GM10266 (cell line): ENCODE measurements at regions not wholly inside any gene's neighbourhood (a gene's known extent, or its start where the extent isn't known, plus 50 kb on each side); places are given as distances from the start of the nearest gene placed in this dataset.
"Not testable (repeated sequence)": the region's sequence is repeated elsewhere in the genome, so short reads cannot be mapped to it uniquely, and the experiment has no call there.

ENCODE experiments used
- DNase-seq: peaks from one replicate; pipeline ENCODE4 v3.0.0; 2012; ENCODE audit errors: extremely low spot score
- TF ChIP-seq, protein P1 (sequence below): IDR thresholded peaks from 2 replicates; pipeline ENCODE4 v1.5.1; 2012; ENCODE audit warnings: mild to moderate bottlenecking, low read depth; ENCODE audit not compliant: control insufficient read depth, insufficient read depth; ENCODE audit errors: missing control alignments

DNA sequence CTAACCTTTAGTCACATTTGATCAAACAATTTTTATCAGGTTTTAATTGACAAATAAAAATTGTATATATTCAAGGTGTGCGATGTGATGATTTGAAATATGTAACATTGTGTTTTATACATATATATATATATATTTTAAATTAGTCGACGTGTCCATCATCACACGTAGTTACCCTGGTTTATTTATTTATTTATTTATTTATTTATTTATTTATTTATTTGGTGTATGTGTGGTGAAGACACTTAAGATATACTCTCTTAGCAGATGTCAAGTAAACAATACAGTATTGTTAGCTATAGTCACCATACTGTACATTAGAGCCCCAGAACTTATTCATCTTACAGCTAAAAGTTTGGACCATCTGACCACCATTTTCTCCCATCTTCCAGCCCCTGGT lies 224.9 kb upstream of the HHIP start:
- DNase-seq, result no peak
- TF ChIP-seq, protein P1, sequence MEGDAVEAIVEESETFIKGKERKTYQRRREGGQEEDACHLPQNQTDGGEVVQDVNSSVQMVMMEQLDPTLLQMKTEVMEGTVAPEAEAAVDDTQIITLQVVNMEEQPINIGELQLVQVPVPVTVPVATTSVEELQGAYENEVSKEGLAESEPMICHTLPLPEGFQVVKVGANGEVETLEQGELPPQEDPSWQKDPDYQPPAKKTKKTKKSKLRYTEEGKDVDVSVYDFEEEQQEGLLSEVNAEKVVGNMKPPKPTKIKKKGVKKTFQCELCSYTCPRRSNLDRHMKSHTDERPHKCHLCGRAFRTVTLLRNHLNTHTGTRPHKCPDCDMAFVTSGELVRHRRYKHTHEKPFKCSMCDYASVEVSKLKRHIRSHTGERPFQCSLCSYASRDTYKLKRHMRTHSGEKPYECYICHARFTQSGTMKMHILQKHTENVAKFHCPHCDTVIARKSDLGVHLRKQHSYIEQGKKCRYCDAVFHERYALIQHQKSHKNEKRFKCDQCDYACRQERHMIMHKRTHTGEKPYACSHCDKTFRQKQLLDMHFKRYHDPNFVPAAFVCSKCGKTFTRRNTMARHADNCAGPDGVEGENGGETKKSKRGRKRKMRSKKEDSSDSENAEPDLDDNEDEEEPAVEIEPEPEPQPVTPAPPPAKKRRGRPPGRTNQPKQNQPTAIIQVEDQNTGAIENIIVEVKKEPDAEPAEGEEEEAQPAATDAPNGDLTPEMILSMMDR, result no peak

DNA sequence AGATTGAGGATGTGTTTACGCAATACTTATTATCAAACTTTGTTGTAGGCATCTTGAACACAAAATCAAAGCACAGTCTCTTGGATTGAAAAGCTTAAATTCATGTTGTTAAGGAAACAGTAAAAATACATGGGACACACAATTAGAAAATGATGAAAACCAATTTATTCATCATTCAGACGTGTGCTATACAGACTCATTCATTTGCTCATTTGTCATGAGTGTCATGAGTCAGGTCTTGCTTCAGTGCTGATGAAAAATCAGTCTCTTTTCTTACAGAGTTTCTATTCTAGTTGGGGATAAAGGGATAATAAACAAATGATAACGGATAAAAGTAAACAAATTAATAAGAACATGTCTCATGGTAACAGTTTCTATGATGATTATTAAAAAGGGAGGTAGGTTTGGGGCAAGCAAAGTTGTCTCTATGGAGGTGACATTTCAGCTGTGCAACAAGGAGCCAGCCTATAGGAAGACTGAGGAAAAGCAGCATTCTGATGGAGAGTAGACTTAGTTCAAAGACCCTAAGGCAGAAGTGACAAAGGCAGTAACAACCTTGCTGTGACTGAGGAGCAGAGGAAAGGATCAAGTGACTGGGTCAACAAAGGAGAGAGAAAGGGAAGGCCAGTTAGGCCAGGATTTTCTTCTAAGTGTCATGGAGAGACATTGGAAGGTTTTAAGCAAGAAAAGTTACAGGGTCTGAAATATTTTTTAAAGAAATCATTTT lies 224.0 kb upstream of the HHIP start:
- TF ChIP-seq, protein P1, result no peak
- DNase-seq, result no peak

DNA sequence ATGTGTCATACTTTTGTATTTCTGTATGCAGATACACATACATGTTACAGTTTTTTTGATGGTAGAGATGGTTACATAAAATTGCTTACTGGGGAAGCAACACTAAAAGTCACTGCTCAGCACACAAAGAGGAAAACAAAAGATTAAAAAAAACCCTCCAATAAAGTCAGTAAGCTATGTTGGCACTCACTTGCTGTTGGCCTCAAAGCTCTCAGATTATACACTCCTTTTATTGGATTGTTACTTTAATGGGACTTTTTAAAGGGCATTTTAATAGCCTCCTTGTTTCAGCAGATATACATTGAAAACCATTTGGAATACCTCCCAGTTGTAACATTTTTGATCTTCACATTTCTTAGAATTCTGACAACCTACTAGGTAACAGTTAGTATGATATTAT lies 222.0 kb upstream of the HHIP start:
- TF ChIP-seq, protein P1, result no peak

DNA sequence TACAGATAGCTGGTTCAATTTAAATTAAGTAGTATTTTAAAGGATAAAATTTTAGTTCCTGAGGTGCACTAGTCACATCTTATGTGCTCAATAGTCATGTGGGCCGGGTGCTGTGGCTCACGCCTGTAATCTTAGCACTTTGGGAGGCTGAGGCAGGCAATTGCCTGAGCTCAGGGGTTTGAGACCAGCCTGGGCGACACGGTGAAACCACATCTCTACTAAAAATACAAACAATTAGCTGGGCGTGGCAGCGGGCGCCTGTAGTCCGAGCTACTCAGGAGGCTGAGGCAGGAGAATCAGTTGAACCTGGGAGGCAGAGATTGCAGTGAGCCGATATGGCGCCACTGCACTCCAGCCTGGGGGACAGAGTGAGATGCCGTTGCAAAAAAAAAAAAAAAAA lies 219.9 kb upstream of the HHIP start:
- not testable (repeated sequence) for DNase-seq

More for the DNA sequence above, 222.0 kb upstream of the HHIP start:
- DNase-seq, result no peak

DNA sequence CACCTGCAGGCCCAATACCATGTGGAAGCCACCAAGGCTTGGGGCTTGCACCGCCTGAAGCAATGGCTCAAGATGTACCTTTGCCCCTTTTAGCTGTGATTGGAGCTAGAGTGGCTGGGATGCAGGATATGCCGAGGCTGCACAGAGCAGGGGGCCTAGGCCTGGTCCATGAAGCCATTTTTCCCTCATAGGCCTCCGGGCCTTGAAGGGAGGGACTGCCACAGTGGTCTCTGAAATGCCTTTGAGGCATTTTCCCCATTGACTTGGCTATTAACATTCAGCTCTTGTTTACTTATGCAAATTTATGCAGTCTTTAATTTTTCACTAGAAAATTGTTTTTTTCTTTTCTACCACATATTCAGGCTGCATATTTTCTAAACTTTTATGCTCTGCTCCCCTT lies 203.2 kb upstream of the HHIP start:
- TF ChIP-seq, protein P1, result no peak
- DNase-seq, result no peak

DNA sequence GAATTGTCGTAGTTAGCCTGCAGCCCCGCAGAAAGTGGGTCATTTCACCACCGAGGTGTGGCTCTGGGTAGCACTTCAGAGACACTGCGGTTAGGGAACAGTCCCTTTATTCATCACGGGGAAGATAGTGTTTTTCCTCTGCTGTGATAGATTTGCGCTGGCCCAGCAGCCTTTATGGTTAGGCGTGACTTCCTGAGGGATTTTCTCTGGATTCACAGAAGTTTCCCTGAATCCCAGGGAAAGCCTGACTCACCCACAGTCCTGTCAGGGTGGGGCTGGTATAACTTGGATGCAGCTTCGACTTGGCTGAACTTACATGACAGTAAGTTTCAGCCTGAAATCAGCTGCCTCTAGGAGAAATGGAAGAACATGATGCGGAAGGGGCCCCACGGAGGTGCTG lies 196.3 kb upstream of the HHIP start:
- no peak for DNase-seq
- TF ChIP-seq, protein P1, result no peak

DNA sequence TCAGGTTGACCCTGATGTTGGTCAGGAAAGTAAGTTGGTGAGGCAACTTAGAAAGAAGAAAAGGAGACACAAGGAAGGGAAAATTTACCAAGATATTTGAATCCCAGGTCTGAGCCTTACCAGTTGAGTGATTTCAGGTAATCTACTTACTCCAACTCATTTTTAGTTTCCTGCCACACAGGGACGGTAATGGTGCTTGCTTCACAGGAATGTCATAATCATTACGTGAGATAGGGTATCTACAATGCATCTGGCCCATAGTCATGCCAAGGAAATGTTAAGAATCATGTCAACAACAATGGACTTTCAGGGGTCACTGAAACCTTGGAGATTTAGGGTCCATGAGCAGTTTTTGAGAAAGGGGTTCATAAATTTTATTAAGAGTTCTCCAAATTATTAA lies 195.4 kb upstream of the HHIP start:
- TF ChIP-seq, protein P1, result no peak
- no peak for DNase-seq

DNA sequence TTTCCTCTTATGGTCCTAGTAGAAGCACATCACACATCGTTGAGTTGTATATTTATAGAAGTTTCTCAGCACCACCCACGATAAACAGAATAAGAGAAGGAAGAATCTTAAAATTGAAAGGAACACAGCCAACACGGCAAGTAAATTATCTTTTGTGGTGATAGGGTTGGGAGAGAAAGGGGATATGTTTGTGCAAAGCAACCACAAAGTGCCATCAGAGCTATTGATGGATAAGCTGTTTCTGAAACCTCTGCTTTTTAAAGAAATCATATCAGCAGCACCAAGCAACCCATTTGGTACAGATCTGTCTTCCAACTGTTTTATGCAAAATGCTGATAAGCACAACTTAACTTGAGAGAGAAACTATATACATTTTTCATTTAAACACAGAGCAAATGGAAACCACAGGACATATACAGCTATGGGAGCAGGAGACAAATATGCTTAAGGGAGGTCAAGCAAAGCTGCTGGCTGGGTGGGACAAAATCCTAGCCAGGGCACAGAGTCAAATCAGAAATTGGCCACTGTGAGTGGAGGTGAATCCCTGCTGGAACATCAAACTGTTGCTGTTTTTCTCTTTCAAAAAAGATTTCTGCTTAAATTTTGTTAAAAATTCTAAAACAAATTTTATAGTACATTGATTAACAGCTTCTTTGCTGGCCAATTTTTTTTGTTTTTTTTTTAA lies 194.0 kb upstream of the HHIP start:
- no peak for DNase-seq
- TF ChIP-seq, protein P1, result no peak
